Caco-2 (cell line): ENCODE measurements at regions not wholly inside any gene's neighbourhood (a gene's known extent, or its start where the extent isn't known, plus 50 kb on each side); places are given as distances from the start of the nearest gene placed in this dataset.

ENCODE experiments used
- BruUV-seq: library from RNA; stranded (reverse); fragments of 400-500 nt; replicated peaks from 2 replicates; lab custom pipeline; 2021; lab: Mats Ljungman, UMichigan
- CTCF ChIA-PET: fragments of 300-600 bp; sonication (Branson Sonifier 250); formaldehyde crosslinking; loops from one replicate; lab custom pipeline; 2022; ENCODE audit warnings: antibody characterized with exemption; lab: Charles Lee
- POLR2A ChIA-PET: fragments of 300-600 bp; sonication (Branson Sonifier 250); formaldehyde crosslinking; loops from one replicate; lab custom pipeline; 2022; ENCODE audit warnings: antibody characterized with exemption; lab: Charles Lee
- DNase-seq, 2 experiments: peaks; one replicate each; pipeline versions ENCODE4 v3.0.0 to v3.0.0-alpha.2; 2020 to 2022
- H3K27me3 ChIP-seq: replicated peaks from 2 replicates; pipeline ENCODE4 v1.6.0; 2011; ENCODE audit warnings: low read length; ENCODE audit not compliant: control insufficient read depth, insufficient read depth
- H3K36me3 ChIP-seq: 2 replicates; pipeline ENCODE4 v1.5.1; 2011; ENCODE audit warnings: low read length; ENCODE audit not compliant: control insufficient read depth, insufficient read depth
- H3K4me1 ChIP-seq: fragments of 250-450 bp; sonication (Bioruptor Pico); 2 replicates; pipeline ENCODE4 v1.5.1; 2020; ENCODE audit warnings: mild to moderate bottlenecking
- H3K4me3 ChIP-seq: 2 replicates; pipeline ENCODE4 v1.5.1; 2011; ENCODE audit warnings: low read depth, mild to moderate bottlenecking, control low read depth, low read length
- H3K9me3 ChIP-seq: fragments of 250-450 bp; sonication (Bioruptor Pico); 2 replicates; pipeline ENCODE4 v1.5.1; 2020; ENCODE audit warnings: mild to moderate bottlenecking, moderate library complexity
- H3K27ac Mint-ChIP-seq: one replicate; pipeline ENCODE4 v1.8.0; 2022; ENCODE audit warnings: mixed read lengths; ENCODE audit not compliant: unreplicated experiment
- H3K27me3 Mint-ChIP-seq: one replicate; pipeline ENCODE4 v1.8.0; 2022; ENCODE audit warnings: mixed read lengths; ENCODE audit not compliant: insufficient read depth, unreplicated experiment
- H3K36me3 Mint-ChIP-seq: one replicate; pipeline ENCODE4 v1.8.0; 2022; ENCODE audit warnings: mild to moderate bottlenecking, mixed read lengths; ENCODE audit not compliant: insufficient read depth, unreplicated experiment
- H3K4me1 Mint-ChIP-seq: one replicate; pipeline ENCODE4 v1.8.0; 2022; ENCODE audit warnings: low read depth, mixed read lengths; ENCODE audit not compliant: unreplicated experiment
- H3K4me3 Mint-ChIP-seq: one replicate; pipeline ENCODE4 v1.8.0; 2022; ENCODE audit warnings: mild to moderate bottlenecking, moderate library complexity, mixed read lengths; ENCODE audit not compliant: unreplicated experiment
- H3K9me3 Mint-ChIP-seq: one replicate; pipeline ENCODE4 v1.8.0; 2022; ENCODE audit warnings: mixed read lengths; ENCODE audit not compliant: unreplicated experiment
- CTCF ChIP-seq, 2 experiments: fragments of 200-600 bp in 1 of 2; IDR thresholded peaks; 1 replicate in 1 of 2; 2 replicates in 1 of 2; pipeline versions ENCODE4 v1.5.1 to v1.8.0; 2011 to 2022; ENCODE audit warnings: antibody characterized with exemption in 1 of 2, control low read depth in 1 of 2, inconsistent platforms in 1 of 2, low read depth in 1 of 2, low read length in 1 of 2, mild to moderate bottlenecking in 1 of 2, moderate library complexity in 1 of 2; ENCODE audit not compliant: insufficient read depth in 1 of 2, severe bottlenecking in 1 of 2, unreplicated experiment in 1 of 2
- intact Hi-C: fragments of 100-400 bp; cut with micrococcal nuclease; formaldehyde crosslinking; loops from one replicate; pipeline ENCODE4 v1.10.0; 2022; ENCODE audit not compliant: unreplicated experiment

GRCh38 chr14:51527073-51527472 is 124.6 kb upstream of the FRMD6 start:
- Mint-ChIP-seq H3K36me3 (no peaks in the 10 kb centered on the region), H3K27ac (no peak overlapping the region), H3K9me3 (no peaks in the 10 kb centered on the region), H3K4me1 (peaks cover 5% of the 10 kb centered on the region), H3K27me3 (no peaks in the 10 kb centered on the region), H3K4me3 (no peak overlapping the region)
- ChIA-PET POLR2A (no interaction called here), CTCF (no interaction called here)
- no TSS peak for BruUV-seq
- Histone ChIP-seq H3K4me1 (no peaks in the 10 kb centered on the region), H3K36me3 (no peaks in the 10 kb centered on the region), H3K9me3 (no peaks in the 10 kb centered on the region), H3K4me3 (no peak overlapping the region), H3K27me3 (no peaks in the 10 kb centered on the region)
- TF ChIP-seq CTCF (IDR thresholded peaks at IDR 0.05; ENCODE audit: insufficient read depth in 1 of 2, low read depth in 1 of 2, low read length in 1 of 2, severe bottlenecking in 1 of 2, unreplicated experiment in 1 of 2), result no peak
- intact Hi-C loops, result loop anchor here (10.0 kb wide), 1 partner anchor 242 kb away; no protein-coding TSS in a partner anchor
- no peak for DNase-seq

GRCh38 chr14:51529736-51530135 is 122.0 kb upstream of the FRMD6 start:
- no peaks in the 10 kb centered on the region for H3K36me3 Mint-ChIP-seq
- CTCF ChIA-PET, result no interaction called here
- TF ChIP-seq CTCF (IDR thresholded peaks at IDR 0.05; ENCODE audit: insufficient read depth in 1 of 2, low read depth in 1 of 2, low read length in 1 of 2, severe bottlenecking in 1 of 2, unreplicated experiment in 1 of 2), result no peak
- POLR2A ChIA-PET, result no interaction called here
- no TSS peak for BruUV-seq
- H3K4me1 Mint-ChIP-seq, result peaks cover 21% of the 10 kb centered on the region
- no peak for DNase-seq
- intact Hi-C loops, result loop anchor here (10.0 kb wide), 1 partner anchor 245 kb away; no protein-coding TSS in a partner anchor
- H3K4me3 ChIP-seq, result no peak overlapping the region
- H3K9me3 Mint-ChIP-seq, result no peaks in the 10 kb centered on the region
- no peaks in the 10 kb centered on the region for H3K27me3 Mint-ChIP-seq
- H3K36me3 ChIP-seq, result no peaks in the 10 kb centered on the region
- H3K27ac Mint-ChIP-seq, result no peak overlapping the region
- H3K9me3 ChIP-seq, result no peaks in the 10 kb centered on the region
- no peak overlapping the region for H3K4me3 Mint-ChIP-seq
- H3K27me3 ChIP-seq, result no peaks in the 10 kb centered on the region
- H3K4me1 ChIP-seq, result peaks cover 18% of the 10 kb centered on the region

- DNase-seq, result no peak
- H3K27ac Mint-ChIP-seq, result no peak overlapping the region
- Histone ChIP-seq H3K9me3 (0 out of 2 replicates have a peak, but pooled peaks cover 3% of the 10 kb centered on the region), H3K4me1 (peaks cover 18% of the 10 kb centered on the region), H3K4me3 (no peak overlapping the region), H3K27me3 (no peaks in the 10 kb centered on the region), H3K36me3 (no peaks in the 10 kb centered on the region)
- peaks cover 27% of the 10 kb centered on the region for H3K4me1 Mint-ChIP-seq
- POLR2A ChIA-PET, result no interaction called here
- no peak for TF ChIP-seq CTCF (IDR thresholded peaks at IDR 0.05; ENCODE audit: insufficient read depth in 1 of 2, low read depth in 1 of 2, low read length in 1 of 2, severe bottlenecking in 1 of 2, unreplicated experiment in 1 of 2)
- no peak overlapping the region for H3K4me3 Mint-ChIP-seq
- intact Hi-C loops, result no loop called here
- no TSS peak for BruUV-seq
- CTCF ChIA-PET, result no interaction called here
- H3K36me3 Mint-ChIP-seq, result no peaks in the 10 kb centered on the region
- no peaks in the 10 kb centered on the region for H3K9me3 Mint-ChIP-seq
- no peaks in the 10 kb centered on the region for H3K27me3 Mint-ChIP-seq
These were observed 118.5 kb upstream of the FRMD6 start for GRCh38 chr14:51533160-51533559.
